Ramos (cell line): ENCODE measurements at regions not wholly inside any gene's neighbourhood (a gene's known extent, or its start where the extent isn't known, plus 50 kb on each side); places are given as distances from the start of the nearest gene placed in this dataset.

Source experiments
- in situ Hi-C: fragments of 300-500 bp; cut with MboI; formaldehyde crosslinking; loops from one replicate; pipeline ENCODE4 v1.14.3; 2022; ENCODE audit warnings: low sequenced_read_pairs; ENCODE audit not compliant: unreplicated experiment

- in situ Hi-C loops = no loop called here
Observed at GRCh38 chr3:72149645-72150300, 364.8 kb upstream of the PROK2 start.

- in situ Hi-C loops = no loop called here
Observed at GRCh38 chr3:72147600-72147999, 362.7 kb upstream of the PROK2 start.

DNA sequence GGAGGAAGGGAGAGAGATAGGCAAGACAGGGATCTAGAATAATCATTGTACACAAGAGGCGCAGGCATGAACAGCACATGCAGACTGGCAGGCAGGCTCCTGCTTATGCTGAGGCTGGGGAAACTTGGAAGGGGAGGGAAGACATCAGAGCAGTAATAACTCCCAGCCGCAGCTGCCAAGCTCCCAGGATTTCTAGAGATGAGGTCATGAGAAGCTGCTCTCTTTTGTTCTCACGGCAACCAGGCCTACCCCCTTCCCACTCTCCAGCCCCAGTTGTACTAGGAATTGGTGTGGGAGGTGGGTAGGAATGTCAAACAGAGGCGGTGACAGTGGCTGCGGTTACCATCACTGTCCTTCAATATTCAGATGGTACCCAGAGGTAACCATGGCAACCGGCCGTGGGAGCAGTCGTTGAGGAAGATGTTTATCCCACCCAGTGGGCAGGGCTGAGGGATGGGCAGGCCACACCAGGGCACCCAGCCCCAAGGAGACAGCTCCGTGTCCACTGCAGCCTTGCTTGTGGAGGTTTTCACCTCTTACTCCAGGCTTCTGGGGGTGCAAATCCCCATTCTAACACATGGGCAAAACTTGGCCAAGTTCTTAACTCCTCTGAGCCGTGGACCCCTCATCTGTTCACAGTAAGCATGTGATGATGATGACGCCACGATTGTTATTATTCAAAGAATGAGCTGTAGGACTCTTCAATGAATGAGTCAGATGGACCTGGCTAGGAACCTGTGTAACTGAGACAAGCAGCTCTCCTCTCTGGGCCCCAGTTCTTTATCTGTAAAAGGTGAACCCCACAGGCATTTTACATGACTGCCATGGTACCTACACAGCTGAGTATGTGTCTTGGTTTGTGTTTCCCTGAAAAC, 360.8 kb upstream of the PROK2 start:
- in situ Hi-C loops = no loop called here

- in situ Hi-C loops = no loop called here
Observed at GRCh38 chr3:72144773-72145505, 360.0 kb upstream of the PROK2 start.

GRCh38 chr3:72143966-72144717, 359.2 kb upstream of the PROK2 start:
- in situ Hi-C loops = no loop called here

- in situ Hi-C loops = no loop called here
Observed at GRCh38 chr3:72143322-72143721, 358.4 kb upstream of the PROK2 start.

- in situ Hi-C loops = no loop called here
Observed at GRCh38 chr3:72142028-72142427, 357.1 kb upstream of the PROK2 start.

DNA sequence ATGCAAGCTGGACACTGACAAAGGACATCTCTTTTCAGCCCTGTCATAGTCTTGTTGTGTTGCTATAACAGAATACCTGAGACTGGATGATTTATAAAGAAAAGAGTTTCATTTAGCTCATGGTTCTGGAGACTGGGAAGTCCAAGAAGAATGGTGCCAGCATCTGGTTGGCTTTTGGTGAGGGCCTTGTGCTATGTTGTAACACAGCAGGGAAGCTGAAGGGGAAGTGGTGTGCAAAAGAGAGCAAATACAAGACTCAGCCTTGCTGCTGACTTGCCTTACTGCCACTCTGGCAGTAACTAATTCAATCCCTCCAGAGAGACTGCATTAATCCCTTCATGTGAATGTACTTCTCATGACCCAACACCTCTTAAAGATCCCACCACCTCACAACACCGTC, 356.3 kb upstream of the PROK2 start:
- in situ Hi-C loops = no loop called here

DNA sequence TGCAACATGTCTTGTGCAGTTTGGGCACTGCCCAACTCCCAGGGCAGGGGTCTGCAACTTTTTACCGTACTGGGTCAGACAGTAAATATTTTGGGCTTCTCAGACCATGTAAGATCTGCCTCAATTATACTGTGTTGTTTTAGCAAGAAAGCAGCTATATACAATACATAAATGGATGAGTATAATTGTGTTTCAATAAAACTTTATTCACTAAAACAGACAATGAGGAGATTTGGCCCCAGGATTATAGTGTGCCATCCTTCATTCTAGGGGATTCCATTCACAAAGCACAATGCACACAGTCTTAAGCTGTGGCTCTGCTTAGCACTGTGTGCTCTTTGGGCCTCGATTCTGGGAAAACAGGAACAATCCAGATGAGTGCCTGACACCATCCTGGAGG, 354.4 kb upstream of the PROK2 start:
- in situ Hi-C loops = no loop called here

DNA sequence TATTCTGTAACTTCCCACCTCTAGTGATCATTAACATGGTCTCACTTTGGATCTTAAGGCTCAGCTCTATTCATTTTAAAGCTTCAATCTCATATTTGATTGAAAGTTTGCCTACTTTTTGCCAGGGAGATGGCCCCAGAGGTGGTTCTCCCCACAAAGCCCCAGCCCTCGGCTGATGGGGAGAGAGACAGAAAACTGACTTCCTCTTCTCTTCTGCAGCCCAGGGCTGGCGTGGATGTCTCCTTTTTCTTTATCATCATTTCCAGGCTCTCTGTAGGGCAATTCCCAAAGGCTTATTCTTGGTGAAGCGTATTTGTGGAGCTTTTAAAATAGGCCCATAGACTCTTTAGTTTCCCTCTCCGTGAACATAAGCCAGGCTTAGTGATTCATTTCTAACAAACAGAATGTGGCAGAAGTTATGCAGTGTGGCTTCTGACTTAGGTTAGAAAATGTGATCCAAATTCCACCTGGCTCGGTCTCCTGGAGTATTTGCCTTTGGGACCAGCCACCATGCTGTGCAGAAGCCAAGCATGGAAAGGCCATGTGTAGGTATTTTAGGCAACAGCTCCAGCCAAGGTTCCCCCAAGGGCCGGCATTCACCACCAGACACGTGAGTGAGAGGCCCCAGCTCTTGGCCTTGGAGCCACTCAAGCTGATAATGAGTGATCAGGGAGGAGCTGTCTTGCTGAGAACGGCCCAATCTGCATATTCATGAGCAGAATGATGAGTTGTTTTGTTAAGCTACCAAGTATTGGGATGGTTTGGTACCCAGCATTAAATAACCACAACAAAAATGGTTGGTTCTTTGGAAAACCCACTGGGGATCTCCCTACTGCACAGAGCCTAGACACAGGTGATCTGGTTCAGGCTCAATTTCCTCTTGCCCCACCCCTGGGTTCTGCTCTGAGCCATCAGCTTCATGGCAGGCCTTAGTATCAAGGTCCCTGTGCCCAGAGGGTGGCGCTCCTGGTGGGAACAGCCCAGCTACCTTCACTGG, 353.2 kb upstream of the PROK2 start:
- in situ Hi-C loops = no loop called here

DNA sequence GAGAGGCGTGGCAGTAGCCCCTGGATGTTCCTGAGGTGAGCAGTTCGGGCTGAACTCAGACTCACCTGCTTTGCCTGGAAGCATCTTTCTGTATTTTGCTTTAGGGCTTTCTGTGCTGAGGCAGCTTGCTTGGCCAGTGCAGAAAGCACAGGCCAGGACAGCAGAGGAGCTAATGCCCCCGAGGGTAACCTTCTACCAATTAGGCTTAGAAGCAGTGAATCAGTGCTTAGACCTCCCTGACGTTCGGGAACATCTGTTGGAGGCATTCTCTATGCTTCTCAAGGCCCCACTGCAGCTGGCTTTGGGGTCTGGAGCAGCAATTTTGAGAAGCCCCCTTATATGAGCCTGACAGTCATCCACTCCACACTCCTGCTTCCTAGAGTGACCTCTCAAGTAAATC, 350.7 kb upstream of the PROK2 start:
- in situ Hi-C loops = no loop called here

DNA sequence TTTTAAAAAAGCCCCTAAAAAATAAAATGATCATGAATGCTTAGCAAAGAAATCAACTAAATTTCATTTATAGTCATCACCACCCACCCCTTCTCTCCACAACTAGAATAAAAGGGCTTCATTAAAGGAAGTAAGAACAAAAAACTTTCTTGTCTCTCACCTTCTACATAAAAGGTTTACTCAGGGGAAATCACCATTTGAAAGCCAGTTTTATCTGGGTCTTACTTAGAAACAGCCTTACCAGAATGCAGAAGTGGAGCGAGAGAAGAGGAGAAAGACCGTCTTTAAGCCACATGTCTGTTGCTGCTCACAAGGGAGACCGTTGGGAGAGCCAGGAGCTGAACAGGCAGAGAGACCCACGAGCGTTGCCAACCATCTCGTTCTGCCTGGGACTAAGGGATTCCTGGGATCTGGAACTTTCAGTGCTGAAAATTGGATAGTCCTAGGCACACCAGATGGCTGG, 350.1 kb upstream of the PROK2 start:
- in situ Hi-C loops = no loop called here

DNA sequence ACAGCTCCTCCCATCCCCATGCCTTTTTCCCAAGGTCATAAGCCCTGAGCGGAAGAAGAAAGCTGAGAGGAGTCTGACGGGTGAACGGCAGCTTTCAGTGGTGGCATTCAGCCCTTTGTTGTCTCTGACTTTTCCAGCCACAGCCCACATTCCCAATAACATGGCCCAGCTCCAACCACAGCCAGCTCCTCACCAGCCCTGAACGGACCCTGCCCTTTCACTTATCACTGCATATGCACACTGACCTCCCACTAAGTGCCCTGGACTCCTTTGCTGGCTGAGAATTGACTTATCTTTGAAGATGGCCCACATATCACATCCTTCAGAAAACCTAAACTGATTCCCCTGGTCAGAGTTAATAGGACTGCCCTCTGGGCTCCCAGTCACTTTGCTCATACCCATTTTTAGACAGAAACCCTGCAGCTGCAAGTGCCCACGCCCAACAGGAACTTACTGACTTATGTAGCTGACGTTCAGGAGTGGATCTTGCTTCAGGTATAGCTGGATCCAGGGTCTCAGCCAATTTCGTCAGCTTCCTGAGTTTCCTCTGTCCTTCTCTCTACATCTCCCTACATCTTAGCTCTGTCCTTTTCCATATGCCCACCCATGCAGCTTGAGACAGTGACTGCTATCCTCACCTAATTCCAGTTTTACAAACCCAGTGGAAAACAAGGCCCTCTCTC, 348.5 kb upstream of the PROK2 start:
- in situ Hi-C loops = no loop called here

GRCh38 chr3:72131899-72132298, 347.0 kb upstream of the PROK2 start:
- in situ Hi-C loops = no loop called here

DNA sequence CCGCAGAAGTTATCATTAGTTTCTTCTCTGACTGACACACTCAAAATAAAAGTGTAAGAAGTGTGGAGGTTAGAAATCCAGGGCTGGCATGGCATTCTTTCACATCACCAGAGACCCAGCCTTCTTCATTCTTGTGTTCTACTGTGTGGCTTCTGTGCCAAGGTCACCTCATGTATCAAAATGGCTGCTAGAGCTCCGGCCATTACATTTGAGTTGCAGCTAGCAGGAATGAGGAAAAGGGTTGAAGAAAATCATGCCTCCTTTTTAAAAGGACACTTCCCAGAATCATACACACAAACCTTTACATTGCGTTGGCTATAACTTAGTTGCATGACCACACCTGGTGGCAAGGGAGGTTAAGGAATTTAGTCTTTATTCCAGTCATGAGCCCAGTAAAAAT, 345.6 kb upstream of the PROK2 start:
- in situ Hi-C loops = no loop called here

DNA sequence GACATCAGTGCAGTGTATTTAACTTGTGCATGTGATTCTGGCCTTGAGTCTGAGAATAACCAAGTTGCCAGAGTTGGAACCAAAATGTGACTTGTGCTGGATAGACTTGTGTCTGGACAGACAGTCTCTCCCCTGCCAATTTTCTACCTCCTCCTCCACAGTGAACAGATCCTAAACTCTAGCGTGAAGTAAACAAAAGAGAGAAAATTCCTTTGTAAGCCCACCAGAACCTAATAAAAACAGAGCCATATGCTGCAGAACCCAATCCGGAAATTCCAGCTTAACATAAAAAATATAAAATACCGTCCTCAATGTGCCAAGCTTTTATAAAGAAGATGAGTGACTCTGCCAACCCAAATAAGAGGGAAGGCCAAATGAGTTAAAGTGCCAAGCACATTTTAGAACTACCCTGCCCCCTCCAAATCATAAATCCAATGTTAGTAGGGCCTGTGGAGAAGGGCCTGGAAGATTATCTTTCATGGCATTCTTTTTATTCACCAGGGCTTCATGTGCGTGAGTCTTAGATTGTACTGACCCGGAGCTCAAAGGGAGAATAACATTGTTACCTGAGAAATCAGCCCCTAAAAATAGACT, 344.6 kb upstream of the PROK2 start:
- in situ Hi-C loops = no loop called here

GRCh38 chr3:72128921-72129320, 344.0 kb upstream of the PROK2 start:
- in situ Hi-C loops = no loop called here

- in situ Hi-C loops = no loop called here
Observed at GRCh38 chr3:72127844-72128243, 342.9 kb upstream of the PROK2 start.
